Stomach (tissue), 4 donors: ENCODE measurements at regions not wholly inside any gene's neighbourhood (a gene's known extent, or its start where the extent isn't known, plus 50 kb on each side); places are given as distances from the start of the nearest gene placed in this dataset.

ENCODE experiments used
- EP300 ChIP-seq: sonication (generic); formaldehyde crosslinking; IDR thresholded peaks from one replicate; pipeline ENCODE4 v1.6.1; 2017; ENCODE audit warnings: antibody characterized with exemption
- POLR2A ChIP-seq, 4 donors: fragments of 450-650 bp; IDR thresholded peaks; one replicate each; pipeline ENCODE4 v1.6.1; 2016; ENCODE audit warnings: antibody characterized with exemption in 4 of 4, control low read depth in 2 of 4, mild to moderate bottlenecking in 1 of 4, moderate library complexity in 1 of 4
- TF ChIP-seq, protein P1 (sequence below), 7 experiments: fragments of 450-650 bp in 4 of 7; fragments of 200-600 bp in 3 of 7; sonication (generic) in 3 of 7; IDR thresholded peaks; one replicate each; pipeline ENCODE4 v1.5.1; 2016 to 2019; ENCODE audit warnings: antibody characterized with exemption in 7 of 7, control low read depth in 2 of 7, mild to moderate bottlenecking in 1 of 7

DNA sequence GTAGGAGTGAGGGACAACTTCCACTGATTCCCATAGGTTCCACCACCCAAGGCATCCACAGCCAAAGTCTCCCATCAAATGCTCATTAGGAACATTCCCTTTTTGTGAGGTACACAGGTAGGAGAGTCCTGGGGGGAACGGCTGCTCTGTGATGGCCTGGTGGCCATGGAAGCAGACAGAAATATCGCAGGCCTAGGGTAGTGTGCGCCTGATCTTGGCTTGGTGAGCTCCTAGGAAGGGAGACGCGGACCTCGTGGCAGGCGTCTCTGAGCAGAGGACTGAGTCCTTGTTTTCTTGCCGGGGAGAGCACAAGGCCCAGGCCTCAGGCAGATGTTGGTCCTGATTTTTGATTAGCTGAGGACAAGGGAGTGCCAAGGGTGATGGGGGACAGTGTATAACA, 99.5 kb downstream of the SNRPN start:
- no peak for TF ChIP-seq POLR2A (IDR thresholded peaks at IDR 0.05)
- TF ChIP-seq, protein P1, sequence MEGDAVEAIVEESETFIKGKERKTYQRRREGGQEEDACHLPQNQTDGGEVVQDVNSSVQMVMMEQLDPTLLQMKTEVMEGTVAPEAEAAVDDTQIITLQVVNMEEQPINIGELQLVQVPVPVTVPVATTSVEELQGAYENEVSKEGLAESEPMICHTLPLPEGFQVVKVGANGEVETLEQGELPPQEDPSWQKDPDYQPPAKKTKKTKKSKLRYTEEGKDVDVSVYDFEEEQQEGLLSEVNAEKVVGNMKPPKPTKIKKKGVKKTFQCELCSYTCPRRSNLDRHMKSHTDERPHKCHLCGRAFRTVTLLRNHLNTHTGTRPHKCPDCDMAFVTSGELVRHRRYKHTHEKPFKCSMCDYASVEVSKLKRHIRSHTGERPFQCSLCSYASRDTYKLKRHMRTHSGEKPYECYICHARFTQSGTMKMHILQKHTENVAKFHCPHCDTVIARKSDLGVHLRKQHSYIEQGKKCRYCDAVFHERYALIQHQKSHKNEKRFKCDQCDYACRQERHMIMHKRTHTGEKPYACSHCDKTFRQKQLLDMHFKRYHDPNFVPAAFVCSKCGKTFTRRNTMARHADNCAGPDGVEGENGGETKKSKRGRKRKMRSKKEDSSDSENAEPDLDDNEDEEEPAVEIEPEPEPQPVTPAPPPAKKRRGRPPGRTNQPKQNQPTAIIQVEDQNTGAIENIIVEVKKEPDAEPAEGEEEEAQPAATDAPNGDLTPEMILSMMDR (IDR thresholded peaks at IDR 0.05), result no peak
- no peak for TF ChIP-seq EP300
